ENCODE measurements at regions not wholly inside any gene's neighbourhood (a gene's known extent, or its start where the extent isn't known, plus 50 kb on each side); places are given as distances from the start of the nearest gene placed in this dataset.

- no peak overlapping the region for H3T11ph ChIP-seq (ENCODE audit: low read length)
- no peaks in the 10 kb centered on the region for H3K23me2 ChIP-seq (ENCODE audit: insufficient read length, low read depth, low read length, poor library complexity, severe bottlenecking)
- H3K79me1 ChIP-seq (ENCODE audit: insufficient read depth, low read depth, low read length, poor library complexity, severe bottlenecking): no peaks in the 10 kb centered on the region
- no peak overlapping the region for H3K27ac ChIP-seq (ENCODE audit: insufficient read length, low read depth, low read length)
- Mint-ChIP-seq H3K4me3 (no peak overlapping the region), H3K9me3 (peaks cover 67% of the 10 kb centered on the region in 2 experiments), H3K36me3 (ENCODE audit: insufficient read depth in 1 of 3, low read depth in 3 of 3) (peaks cover 27 to 69% (median 50%) of the 10 kb centered on the region in 3 experiments), H3K27me3 (ENCODE audit: low read depth) (peaks cover 41% of the 10 kb centered on the region), H3K27ac (0 out of 7 replicates have a peak overlapping the region, but pooled peaks of 1 of the 3 experiments have one; percentile 72), H3K4me1 (peaks cover 21 to 37% of the 10 kb centered on the region in 2 experiments)
- H2BK20ac ChIP-seq (ENCODE audit: low read depth, low read length, poor library complexity, severe bottlenecking): no peak overlapping the region
- H3K9ac ChIP-seq (ENCODE audit: extremely low read depth, insufficient read length, low read length): no peak overlapping the region
- no peak overlapping the region for H3K18ac ChIP-seq (ENCODE audit: insufficient read length, low read depth, low read length)
- no peak overlapping the region for H2AFZ ChIP-seq (ENCODE audit: low read length)
- no peak overlapping the region for H4K8ac ChIP-seq (replicated peaks; ENCODE audit: insufficient read length, low read depth, low read length)
- no peak overlapping the region for H2AK5ac ChIP-seq (ENCODE audit: insufficient read length, low read length)
- peaks cover 13% of the 10 kb centered on the region for H3K9me3 ChIP-seq (ENCODE audit: control insufficient read depth, low read depth, low read length)
- no peak overlapping the region for H4K91ac ChIP-seq (ENCODE audit: insufficient read length, low read depth, low read length)
- no peaks in the 10 kb centered on the region for H4K20me1 ChIP-seq (ENCODE audit: control insufficient read depth, insufficient read depth, insufficient read length)
- H3K4me2 ChIP-seq (ENCODE audit: insufficient read depth, insufficient read length, low read length): no peak overlapping the region
- no peaks in the 10 kb centered on the region for H3K27me3 ChIP-seq (ENCODE audit: insufficient read depth, low read length)
- no peak for TF ChIP-seq CTCF (conservative IDR thresholded peaks at IDR 0.05)
- no peak overlapping the region for H2BK15ac ChIP-seq (ENCODE audit: low read depth, low read length)
- no peaks in the 10 kb centered on the region for H3K79me2 ChIP-seq (ENCODE audit: insufficient read depth, low read length)
- H3K14ac ChIP-seq (ENCODE audit: insufficient read depth, low read length): no peak overlapping the region
- WGBS (ENCODE audit: extremely low coverage, insufficient read length, low lambda C conversion rate): no CpG with 5 or more reads among the region's 7 CpGs
- DNase-seq: peak; percentile 9
- no peak overlapping the region for H3K23ac ChIP-seq (ENCODE audit: insufficient read length, low read depth, low read length)
- H3K56ac ChIP-seq (ENCODE audit: insufficient read length, low read depth, low read length): no peak overlapping the region
- no peak overlapping the region for H2BK5ac ChIP-seq (ENCODE audit: insufficient read length, low read length)
- no peak overlapping the region for H2BK120ac ChIP-seq (ENCODE audit: low read depth, low read length, poor library complexity, severe bottlenecking)
- no peak overlapping the region for H4K5ac ChIP-seq (ENCODE audit: insufficient read length, low read depth, low read length)
- H3K4ac ChIP-seq (ENCODE audit: low read depth, low read length): no peak overlapping the region
- H3K4me1 ChIP-seq (ENCODE audit: insufficient read depth, low read length): no peaks in the 10 kb centered on the region; the same call in 1 of the 2 replicates
- H2BK12ac ChIP-seq (ENCODE audit: insufficient read length, low read depth, low read length): no peak overlapping the region
These were observed 258.6 kb downstream of the GLRX3 start for GRCh38 chr10:130394832-130395231.

All from H9 (cell line).